ENCODE measurements at regions not wholly inside any gene's neighbourhood (a gene's known extent, or its start where the extent isn't known, plus 50 kb on each side); places are given as distances from the start of the nearest gene placed in this dataset.

- TF ChIP-seq POLR2A (IDR thresholded peaks at IDR 0.05) (no peak), CTCF (IDR thresholded peaks at IDR 0.05) (no peak)
- Histone ChIP-seq H3K9me3 (no peaks in the 10 kb centered on the region), H3K36me3 (no peaks in the 10 kb centered on the region), H3K4me3 (no peak overlapping the region), H3K27ac (no peak overlapping the region), H3K27me3 (no peaks in the 10 kb centered on the region), H3K4me1 (no peaks in the 10 kb centered on the region)
- no peak for DNase-seq
These were observed 246.9 kb upstream of the GLI3 start for GRCh38 chr7:42483886-42484285.

DNA sequence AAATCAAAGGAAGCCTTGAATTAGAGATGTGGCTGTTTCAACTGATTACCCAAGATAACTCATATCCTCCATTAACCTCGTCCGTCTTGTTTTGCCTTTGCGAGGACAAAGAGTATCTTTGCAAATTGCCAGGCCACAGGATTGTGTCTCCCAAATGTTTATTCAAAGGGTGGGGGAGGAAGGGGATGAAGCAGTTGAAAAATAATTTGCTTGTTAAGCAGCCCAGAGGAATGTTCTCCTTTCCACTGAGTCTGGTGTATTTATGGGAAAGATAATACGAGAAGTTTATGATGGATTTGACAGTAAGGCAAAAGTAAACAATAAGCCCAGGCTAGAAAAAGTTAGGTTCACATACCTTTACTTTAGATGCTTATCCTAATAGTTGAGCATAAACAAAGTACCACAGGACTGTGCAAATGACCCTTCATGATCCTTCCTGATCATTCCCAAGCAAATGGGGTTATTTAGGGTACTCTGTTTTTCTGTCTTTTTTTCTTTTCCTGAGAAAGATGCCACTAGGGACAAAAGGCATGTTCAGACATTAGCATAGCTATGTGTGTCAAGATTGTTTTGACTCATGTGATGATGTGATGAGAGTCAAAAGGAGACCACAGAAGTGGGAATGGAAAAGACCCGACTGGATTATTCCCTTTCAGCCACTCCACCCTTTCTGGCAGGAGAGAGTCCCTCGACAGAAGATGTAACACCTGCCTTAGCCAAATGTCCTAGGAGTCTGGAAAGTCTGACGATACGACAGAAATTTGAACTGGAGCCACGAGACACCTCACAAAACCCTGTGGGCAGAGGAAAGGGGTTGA, 243.0 kb upstream of the GLI3 start:
- no peak for TF ChIP-seq POLR2A (IDR thresholded peaks at IDR 0.05)
- no peak for TF ChIP-seq CTCF (IDR thresholded peaks at IDR 0.05)
- Histone ChIP-seq H3K27ac (peak overlapping the region in 3 of 4 donors; percentile 17 to 69 (median 58)), H3K4me1 (no peaks in the 10 kb centered on the region), H3K36me3 (no peaks in the 10 kb centered on the region), H3K4me3 (no peak overlapping the region), H3K9me3 (no peaks in the 10 kb centered on the region), H3K27me3 (no peaks in the 10 kb centered on the region)
- no peak for DNase-seq

- Histone ChIP-seq H3K4me3 (no peak overlapping the region), H3K9me3 (no peaks in the 10 kb centered on the region), H3K27me3 (no peaks in the 10 kb centered on the region), H3K4me1 (no peaks in the 10 kb centered on the region), H3K36me3 (no peaks in the 10 kb centered on the region), H3K27ac (peak overlapping the region in 2 of 4 donors; percentile 52 to 69)
- DNase-seq = no peak
- TF ChIP-seq CTCF (IDR thresholded peaks at IDR 0.05) (no peak), POLR2A (IDR thresholded peaks at IDR 0.05) (no peak)
These were observed 242.4 kb upstream of the GLI3 start for GRCh38 chr7:42479452-42479815.

DNA sequence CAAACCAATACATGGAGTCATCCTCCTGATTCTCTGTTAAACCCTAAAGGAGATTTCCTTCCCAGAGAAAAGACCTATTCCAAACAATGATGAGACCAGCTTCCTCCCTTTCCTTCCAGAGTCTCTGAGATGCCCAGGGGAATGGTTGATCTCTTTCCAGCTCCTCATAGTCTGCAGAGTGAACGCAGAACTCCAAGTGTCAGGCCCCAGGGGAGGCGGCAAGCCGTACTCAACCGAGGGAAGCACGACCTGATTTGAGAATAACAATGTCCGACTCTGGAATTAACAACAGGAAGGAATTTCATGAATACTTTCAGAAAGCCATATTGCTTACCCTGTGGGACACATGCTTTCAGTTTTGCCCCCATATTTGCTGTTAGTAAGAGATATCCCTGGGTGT, 241.7 kb upstream of the GLI3 start:
- Histone ChIP-seq H3K27ac (peak overlapping the region in 1 of 4 donors; percentile 69), H3K9me3 (no peaks in the 10 kb centered on the region), H3K4me3 (no peak overlapping the region), H3K27me3 (no peaks in the 10 kb centered on the region), H3K36me3 (no peaks in the 10 kb centered on the region), H3K4me1 (no peaks in the 10 kb centered on the region)
- no peak for DNase-seq
- no peak for TF ChIP-seq CTCF (IDR thresholded peaks at IDR 0.05)
- no peak for TF ChIP-seq POLR2A (IDR thresholded peaks at IDR 0.05)

GRCh38 chr7:42476255-42476654, 239.2 kb upstream of the GLI3 start:
- Histone ChIP-seq H3K27ac (no peak overlapping the region), H3K27me3 (no peaks in the 10 kb centered on the region), H3K9me3 (no peaks in the 10 kb centered on the region), H3K36me3 (no peaks in the 10 kb centered on the region), H3K4me3 (no peak overlapping the region), H3K4me1 (no peaks in the 10 kb centered on the region)
- TF ChIP-seq CTCF (IDR thresholded peaks at IDR 0.05) (no peak), POLR2A (IDR thresholded peaks at IDR 0.05) (no peak)
- no peak for DNase-seq

Measured in Peyer's patch (tissue), 4 donors.